ENCODE measurements at regions not wholly inside any gene's neighbourhood (a gene's known extent, or its start where the extent isn't known, plus 50 kb on each side); places are given as distances from the start of the nearest gene placed in this dataset.
"Not testable (repeated sequence)": the region's sequence is repeated elsewhere in the genome, so short reads cannot be mapped to it uniquely, and the experiment has no call there.

- TF ChIP-seq, protein P1, sequence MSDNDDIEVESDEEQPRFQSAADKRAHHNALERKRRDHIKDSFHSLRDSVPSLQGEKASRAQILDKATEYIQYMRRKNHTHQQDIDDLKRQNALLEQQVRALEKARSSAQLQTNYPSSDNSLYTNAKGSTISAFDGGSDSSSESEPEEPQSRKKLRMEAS (IDR thresholded peaks at IDR 0.05; ENCODE audit: low read depth, low read length): no peak
- TF ChIP-seq MYC (IDR thresholded peaks at IDR 0.05; ENCODE audit: low read depth, low read length): no peak
- TF ChIP-seq, protein P2, sequence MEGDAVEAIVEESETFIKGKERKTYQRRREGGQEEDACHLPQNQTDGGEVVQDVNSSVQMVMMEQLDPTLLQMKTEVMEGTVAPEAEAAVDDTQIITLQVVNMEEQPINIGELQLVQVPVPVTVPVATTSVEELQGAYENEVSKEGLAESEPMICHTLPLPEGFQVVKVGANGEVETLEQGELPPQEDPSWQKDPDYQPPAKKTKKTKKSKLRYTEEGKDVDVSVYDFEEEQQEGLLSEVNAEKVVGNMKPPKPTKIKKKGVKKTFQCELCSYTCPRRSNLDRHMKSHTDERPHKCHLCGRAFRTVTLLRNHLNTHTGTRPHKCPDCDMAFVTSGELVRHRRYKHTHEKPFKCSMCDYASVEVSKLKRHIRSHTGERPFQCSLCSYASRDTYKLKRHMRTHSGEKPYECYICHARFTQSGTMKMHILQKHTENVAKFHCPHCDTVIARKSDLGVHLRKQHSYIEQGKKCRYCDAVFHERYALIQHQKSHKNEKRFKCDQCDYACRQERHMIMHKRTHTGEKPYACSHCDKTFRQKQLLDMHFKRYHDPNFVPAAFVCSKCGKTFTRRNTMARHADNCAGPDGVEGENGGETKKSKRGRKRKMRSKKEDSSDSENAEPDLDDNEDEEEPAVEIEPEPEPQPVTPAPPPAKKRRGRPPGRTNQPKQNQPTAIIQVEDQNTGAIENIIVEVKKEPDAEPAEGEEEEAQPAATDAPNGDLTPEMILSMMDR (IDR thresholded peaks at IDR 0.05; ENCODE audit: low read depth, low read length): no peak
- TF ChIP-seq POLR2A (IDR thresholded peaks at IDR 0.05; ENCODE audit: extremely low read depth, insufficient read length): no peak
- DNase-seq (ENCODE audit: low read depth): peak; percentile 13
- no peak overlapping the region for H3K4me3 ChIP-seq (ENCODE audit: low read depth, low read length)
Measured at GRCh38 chr16:77111056-77111565, 79.9 kb upstream of the MON1B start.

DNA sequence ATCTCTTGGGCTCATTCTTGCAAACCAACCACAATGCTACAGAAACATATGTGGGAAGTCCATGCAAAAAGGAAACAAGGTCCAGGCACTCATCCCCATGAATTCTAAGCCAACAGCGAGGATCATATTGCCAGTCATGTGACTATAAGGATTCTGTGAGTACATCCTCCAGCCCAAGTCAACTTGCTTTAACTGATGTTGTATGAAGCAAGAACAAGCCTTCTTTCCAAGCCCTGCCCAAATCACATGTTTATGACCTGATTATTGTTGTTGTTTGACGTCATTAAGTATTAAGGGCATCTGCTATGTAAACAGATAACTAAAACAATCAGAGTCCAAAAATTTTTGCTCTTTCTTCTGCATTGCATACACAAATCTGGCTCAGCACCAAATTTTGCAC is 78.2 kb upstream of the MON1B start:
- TF ChIP-seq POLR2A (IDR thresholded peaks at IDR 0.05; ENCODE audit: extremely low read depth, insufficient read length): no peak
- TF ChIP-seq, protein P2 (IDR thresholded peaks at IDR 0.05; ENCODE audit: low read depth, low read length): no peak
- TF ChIP-seq, protein P1 (IDR thresholded peaks at IDR 0.05; ENCODE audit: low read depth, low read length): no peak
- no peak for TF ChIP-seq MYC (IDR thresholded peaks at IDR 0.05; ENCODE audit: low read depth, low read length)
- H3K4me3 ChIP-seq (ENCODE audit: low read depth, low read length): no peak overlapping the region
- DNase-seq (ENCODE audit: low read depth): no peak

DNA sequence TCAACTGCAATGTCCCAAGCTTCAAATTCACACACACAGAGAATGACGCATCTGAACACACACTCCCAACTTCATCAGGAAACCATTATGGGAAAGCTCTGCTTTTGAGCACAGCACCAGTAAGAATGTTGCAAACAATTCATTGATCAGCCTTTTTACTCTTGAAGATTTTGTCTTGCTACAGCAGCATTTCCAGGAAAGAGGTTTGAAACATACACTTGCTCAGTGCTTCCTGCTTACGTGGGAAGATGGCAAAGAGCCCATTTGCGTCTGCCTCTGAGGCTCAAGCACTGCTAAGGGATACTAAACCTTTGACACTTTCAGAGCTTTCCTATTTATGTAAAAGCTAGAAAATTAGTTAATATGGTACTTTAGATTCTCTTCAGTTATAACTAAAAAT is 77.2 kb upstream of the MON1B start:
- no peak for DNase-seq (ENCODE audit: low read depth)
- no peak overlapping the region for H3K4me3 ChIP-seq (ENCODE audit: low read depth, low read length)
- no peak for TF ChIP-seq MYC (IDR thresholded peaks at IDR 0.05; ENCODE audit: low read depth, low read length)
- TF ChIP-seq, protein P2 (IDR thresholded peaks at IDR 0.05; ENCODE audit: low read depth, low read length): no peak
- TF ChIP-seq, protein P1 (IDR thresholded peaks at IDR 0.05; ENCODE audit: low read depth, low read length): no peak

DNA sequence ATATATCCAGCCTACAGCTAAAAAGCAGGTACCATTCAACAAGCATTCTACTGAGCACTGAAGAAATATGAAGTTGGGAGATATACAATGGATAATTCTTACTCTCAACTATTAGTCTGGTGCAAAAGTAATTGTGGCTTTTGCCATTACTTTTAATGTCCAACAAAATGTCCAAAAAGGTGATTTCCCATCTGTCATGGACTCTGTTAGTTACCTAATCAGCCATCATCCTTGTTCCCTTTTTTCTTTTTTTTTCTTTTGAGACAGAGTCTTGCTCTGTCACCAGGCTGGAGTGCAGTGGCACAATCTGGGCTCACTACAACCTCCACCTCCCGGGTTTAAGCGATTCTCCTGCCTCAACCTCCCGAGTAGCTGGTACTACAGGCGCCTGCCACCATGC is 76.6 kb upstream of the MON1B start:
- not testable (repeated sequence) for DNase-seq (ENCODE audit: low read depth); H3K4me3 ChIP-seq (ENCODE audit: low read depth, low read length)

GRCh38 chr16:77116856-77117255 is 74.1 kb upstream of the MON1B start:
- no peak overlapping the region for H3K4me3 ChIP-seq (ENCODE audit: low read depth, low read length)
- TF ChIP-seq, protein P2 (IDR thresholded peaks at IDR 0.05; ENCODE audit: low read depth, low read length): no peak
- TF ChIP-seq, protein P1 (IDR thresholded peaks at IDR 0.05; ENCODE audit: low read depth, low read length): no peak
- TF ChIP-seq POLR2A (IDR thresholded peaks at IDR 0.05; ENCODE audit: extremely low read depth, insufficient read length) (no peak), MYC (IDR thresholded peaks at IDR 0.05; ENCODE audit: low read depth, low read length) (no peak)

GRCh38 chr16:77117707-77118106 is 73.3 kb upstream of the MON1B start:
- H3K4me3 ChIP-seq (ENCODE audit: low read depth, low read length): no peak overlapping the region
- no peak for DNase-seq (ENCODE audit: low read depth)
- TF ChIP-seq, protein P1 (IDR thresholded peaks at IDR 0.05; ENCODE audit: low read depth, low read length): no peak
- TF ChIP-seq, protein P2 (IDR thresholded peaks at IDR 0.05; ENCODE audit: low read depth, low read length): no peak
- TF ChIP-seq MYC (IDR thresholded peaks at IDR 0.05; ENCODE audit: low read depth, low read length): no peak

More at GRCh38 chr16:77116856-77117255, 74.1 kb upstream of the MON1B start:
- DNase-seq (ENCODE audit: low read depth): no peak
